NCI-H2196 treated with DMSO at 0.1 percent for 48 hours (cell line): ENCODE measurements at regions not wholly inside any gene's neighbourhood (a gene's known extent, or its start where the extent isn't known, plus 50 kb on each side); places are given as distances from the start of the nearest gene placed in this dataset.

Experiments
- DNase-seq: peaks from one replicate; lab custom pipeline; 2025; ENCODE audit not compliant: unreplicated experiment; lab: John Stamatoyannopoulos, UW

DNA sequence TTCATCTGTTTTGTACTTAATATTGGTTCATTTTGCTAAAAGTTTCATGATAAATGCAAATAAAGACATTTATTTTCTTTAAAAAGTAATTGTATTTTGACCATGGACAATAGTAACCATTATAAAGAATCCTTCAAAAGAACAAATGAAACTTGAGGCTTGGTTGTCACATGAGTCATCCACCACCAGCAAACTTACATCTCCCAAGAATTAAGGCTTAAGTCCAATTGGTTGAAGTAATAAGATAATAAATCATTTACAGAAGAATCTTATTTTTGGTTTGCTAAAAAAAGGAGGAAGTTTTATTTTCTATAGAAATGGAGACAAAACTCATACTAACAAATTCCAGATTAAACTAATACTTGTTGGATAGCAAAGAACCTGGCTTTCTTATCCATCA, 84.8 kb upstream of the KITLG start:
- no peak for DNase-seq

DNA sequence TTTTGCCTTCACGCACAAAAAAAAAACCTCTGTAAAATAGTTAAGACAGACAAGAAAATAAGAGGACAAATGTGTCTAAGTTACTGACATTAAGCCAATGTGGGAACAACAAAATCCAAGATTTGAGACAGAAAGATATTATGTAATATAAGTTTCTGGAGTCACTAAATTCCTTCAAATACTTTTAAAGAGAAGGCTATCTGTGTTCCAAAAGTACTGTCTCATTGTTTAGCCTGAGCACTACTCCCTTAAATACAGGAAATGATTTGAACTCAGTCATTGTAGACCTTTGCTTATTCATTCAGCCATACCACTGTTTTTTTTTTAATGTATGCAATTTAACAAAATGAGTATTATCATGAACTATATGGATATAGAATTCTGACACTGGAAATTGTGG, 82.7 kb upstream of the KITLG start:
- no peak for DNase-seq

DNA sequence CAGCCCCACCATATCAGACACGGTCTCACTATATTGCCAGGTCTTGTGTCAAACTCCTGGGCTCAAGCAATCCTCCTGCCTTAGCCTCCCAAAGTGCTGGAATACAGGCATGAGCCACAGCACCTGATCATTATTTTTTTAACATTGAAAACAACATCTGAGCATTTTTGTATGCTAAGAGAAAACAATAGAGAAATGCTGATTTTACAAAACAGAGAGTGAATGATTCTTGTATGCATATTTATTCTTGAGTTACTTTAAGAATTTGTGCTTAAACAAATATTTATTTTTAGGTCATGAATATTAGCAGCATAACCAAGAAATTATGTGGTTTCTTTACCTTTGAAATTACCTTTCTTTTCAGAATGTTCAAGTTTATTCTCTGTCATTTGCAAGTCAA, 81.8 kb upstream of the KITLG start:
- no peak for DNase-seq

DNA sequence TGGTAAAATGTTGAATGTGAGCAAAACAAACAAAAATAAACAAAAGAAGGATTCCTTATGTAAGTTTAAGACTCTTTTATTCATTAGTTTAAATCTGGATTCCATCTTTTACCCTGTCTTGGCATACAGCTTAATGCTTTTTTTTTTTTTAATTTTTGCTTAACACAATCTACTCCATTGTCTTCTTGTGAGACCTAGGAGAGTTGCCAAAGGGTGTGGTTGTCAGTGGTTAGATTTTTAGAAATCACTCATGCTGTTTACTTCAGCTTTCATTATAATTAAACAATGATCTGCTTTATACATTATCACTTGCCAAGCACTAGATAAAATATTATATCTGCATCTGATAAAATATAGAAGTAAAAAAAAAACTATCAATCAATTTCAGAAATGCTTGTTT, 77.7 kb upstream of the KITLG start:
- no peak for DNase-seq

DNA sequence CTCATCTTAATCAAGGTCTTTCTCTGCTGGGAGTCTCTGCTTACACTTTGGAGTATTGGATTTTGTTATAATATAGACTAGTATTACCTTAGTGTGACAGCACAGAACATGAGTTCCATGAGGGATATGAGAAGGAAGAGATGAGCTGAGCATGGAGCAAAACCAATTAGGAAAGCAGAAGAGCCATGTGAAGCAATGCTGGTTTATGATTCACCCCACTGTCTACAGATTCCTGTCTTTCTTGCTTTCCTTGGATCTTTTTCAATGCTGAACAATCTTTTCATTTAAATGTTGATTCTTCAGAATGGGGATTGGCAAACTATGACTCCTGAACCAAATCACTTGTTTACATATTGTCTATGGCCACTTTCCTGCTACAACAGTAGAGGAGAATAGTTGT, 70.4 kb upstream of the KITLG start:
- no peak for DNase-seq

DNA sequence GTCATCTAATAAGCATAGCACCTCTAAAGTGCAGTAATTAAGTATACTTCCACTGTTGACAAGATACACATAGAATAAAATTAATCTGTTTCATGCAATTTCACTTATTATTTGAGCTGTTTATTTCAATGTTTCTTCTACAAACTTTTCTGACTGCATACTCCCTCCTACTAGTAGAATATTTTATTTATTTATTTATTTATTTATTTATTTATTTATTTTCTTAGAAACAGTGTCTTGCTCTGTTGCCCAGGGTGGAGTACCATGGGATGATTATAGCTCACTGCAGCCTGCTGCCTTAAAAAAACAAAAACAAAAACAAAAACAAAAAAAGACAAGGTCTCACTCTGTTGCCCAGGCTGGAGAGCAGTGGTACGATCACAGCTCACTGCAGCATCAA, 68.4 kb upstream of the KITLG start:
- no peak for DNase-seq

DNA sequence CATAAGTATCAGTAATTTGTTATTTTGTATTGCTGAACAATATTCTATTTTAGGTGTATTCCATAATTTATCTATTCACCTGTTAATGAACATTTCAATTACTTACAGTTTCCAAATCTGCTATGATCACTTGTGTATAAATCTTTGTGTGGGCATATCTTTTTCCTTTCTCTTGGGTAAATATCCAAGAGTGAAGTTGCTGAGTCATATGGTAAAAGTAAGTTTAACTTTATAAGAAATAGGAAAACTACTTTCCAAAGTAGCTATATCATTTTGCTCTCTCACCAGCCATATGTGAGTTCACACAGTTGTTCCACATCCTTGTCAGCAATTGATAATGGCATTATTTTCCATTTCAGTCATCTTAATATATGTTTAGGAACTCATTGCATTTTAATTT, 66.6 kb upstream of the KITLG start:
- DNase-seq = no peak

DNA sequence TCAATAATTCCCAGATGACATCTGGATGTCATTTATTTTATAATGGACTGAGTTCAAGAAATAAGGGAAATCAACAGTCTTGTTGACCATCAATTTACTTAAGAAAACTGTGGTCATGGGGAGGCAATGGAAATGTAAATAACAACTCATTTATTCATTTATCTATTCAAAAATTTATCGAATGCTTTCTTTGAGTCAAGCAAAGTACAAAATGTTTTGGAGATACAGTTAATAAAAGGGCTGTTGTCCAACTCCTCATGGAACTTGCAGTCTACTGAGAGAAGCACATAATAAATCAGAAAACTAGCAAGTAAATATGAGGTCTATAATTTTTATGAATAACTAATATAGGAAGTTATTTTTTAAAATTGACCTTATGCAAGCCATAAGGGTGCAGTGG, 65.5 kb upstream of the KITLG start:
- no peak for DNase-seq

DNA sequence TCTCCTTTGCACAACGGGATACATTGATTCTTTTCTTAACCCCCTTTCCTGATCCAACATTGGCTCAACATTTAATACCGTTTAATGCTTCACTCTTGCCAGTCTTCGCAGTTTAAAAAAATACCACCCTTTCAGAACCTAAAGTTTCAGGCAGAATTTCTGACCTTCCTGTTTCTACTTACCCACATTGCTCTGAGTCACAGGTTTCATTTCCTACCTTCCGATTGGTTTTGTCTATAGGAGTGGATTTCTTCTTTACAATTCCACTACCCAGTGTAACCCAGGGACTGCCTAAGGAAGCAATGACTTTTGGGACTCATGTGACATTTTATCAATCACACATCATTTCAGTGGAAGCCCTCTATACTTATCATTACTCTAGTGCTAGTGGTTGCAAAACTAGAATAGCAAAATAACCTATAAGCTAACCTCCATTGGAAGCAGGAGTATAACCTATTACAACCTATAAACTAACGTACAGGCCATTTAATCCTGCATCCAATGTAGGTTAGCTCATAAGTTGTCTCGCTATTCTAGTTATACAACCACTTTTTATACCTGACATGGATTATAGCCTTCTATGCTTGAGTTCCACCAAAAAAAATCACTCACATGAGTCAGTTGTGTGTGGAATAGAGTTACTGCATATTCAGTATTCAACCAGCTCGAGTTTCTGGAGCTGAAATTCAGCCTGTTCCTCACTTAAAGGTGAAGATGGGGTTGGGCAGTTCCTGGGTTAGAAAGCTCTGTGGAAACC, 64.9 kb upstream of the KITLG start:
- no peak for DNase-seq

DNA sequence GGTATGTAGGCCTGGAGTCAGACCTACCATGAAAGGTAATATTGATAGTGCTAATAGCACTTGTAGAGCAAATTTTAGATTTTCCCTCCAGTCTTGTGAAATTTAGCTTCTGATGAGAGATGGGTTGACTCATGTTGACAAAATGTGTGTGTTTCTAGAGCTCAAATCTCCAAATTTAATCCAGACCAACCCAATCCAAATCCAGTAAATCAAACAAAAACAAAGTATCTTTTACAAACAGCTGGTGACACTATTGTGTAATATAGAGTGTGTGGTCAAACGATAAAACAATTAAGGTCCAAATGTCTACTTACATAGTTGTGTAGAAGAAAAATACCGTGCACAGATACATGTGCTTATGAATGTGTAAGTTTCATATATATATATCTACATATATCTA, 63.4 kb upstream of the KITLG start:
- no peak for DNase-seq

DNA sequence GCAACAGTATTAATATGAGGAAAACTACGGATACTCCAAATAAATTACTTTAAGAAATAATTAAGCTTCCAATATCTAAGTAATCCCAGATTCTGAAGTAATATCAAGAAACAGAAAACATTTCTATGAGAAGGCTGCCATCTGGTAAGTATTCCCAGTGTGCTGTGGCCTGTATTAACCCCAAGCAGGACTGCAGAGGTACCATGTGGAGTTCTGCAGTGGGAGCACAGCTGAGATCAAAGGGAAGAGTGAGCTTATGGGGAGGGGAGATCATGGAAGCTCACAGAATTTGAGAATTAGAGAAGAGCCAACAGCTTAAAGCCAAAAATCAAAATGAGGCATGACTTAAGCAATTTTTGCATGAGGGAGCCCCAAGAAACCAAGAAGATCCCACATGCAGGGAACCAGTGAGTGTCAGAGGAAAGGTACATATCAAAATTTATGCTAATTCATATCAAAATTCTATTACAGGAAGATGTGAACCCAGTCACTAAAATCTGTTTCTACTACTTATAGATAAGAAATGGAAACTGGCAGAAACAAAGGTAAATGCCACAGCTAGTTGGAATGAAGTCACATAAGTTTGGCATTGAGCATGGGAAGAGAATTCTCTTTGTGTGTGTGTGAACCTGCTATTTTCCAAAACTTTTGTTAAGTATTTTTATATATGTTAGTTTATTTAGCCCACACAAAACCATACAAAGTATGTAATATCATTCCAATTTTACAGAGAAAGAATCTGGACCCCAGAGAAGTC, 62.6 kb upstream of the KITLG start:
- DNase-seq = no peak

DNA sequence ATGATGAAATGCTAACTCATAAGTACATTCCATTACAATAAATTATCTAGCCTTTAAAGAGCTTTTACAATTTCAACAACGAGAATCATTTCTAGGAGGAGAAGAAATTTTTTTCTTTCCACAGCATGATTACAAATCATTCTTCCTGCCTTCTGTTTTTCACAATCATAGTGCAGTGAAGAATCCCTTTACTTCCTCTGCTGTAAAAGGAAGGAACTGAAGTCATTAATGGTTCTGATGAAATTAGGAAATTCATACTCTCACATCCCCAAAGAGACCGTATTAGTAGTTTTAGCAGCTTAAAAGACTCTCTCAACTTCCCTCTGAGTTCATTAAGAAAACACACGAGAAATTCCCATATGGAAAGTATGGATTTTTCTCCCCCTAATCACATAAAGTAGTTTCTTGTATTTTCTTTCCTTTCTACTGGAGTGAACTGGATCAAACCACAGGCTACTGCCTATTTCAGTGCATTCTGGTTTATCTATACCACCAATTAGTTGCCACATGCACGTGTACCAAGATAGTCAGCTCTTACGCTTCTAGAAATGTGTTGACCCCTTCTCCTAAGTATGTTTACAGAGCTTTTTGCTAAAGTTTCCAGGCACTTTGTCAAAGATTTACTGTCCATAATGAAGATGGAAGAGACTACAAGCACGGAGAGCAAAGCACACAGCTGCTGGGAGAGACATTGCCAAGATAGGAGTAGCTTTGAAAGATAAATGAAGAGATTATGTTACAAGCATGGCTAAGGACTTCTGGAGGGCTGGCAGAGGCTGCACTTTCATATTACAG, 58.9 kb upstream of the KITLG start:
- DNase-seq = peak; percentile 59

DNA sequence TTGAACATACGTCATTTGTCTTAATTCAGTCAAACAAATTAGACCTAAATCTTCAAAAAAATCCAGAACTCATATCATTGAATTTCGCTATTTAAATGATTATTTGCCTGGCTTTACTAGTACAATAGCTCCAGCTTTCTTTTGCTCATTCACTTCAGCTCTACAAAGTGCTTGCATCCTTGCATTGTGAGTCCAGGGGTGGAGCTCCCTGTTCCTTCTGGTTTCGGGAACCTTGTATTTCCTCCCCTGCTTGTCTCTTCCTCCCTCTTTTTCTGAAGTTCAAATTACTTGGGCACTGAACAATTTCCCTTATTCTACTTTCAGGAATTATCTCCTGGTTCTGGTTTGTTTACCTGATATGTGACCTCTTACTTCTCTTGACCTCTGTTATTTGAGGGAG, 58.1 kb upstream of the KITLG start:
- no peak for DNase-seq

DNA sequence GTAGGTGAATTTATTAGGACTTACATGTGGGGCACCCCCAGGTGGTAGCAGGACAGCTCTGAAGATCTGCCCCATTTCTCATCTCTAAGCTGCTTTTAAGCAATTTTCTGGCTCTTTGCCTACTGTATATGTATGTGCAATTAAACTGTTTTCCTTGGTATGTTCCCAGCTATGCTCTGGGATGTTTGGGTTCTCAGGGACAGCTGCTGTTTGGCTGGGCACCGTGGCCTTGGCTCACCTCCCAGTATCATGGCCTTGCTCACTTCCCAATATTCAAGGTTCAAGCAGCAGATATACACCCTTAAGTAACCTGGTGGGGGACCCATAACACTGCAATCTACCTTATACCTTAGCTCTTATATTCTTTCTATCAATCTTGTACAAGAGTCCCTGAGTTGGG, 53.7 kb upstream of the KITLG start:
- DNase-seq = no peak

DNA sequence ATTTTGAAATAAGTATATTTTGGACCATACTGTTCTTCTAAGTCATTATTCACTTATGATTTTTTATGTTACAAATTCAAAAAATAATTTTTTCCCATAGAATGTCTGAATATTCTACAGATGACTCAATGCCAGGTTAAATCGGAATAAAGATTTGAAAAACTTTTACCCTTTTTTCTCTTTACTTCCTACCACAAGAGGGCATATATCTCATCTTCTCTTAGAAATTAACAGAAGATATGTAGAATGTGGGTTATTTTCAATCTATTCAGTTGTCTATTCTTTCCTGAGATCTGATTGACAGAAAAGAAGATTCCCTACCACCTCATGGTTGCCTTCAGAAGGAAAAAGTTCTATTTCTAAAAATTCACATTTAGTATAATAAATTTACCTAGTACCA, 53.0 kb upstream of the KITLG start:
- no peak for DNase-seq

DNA sequence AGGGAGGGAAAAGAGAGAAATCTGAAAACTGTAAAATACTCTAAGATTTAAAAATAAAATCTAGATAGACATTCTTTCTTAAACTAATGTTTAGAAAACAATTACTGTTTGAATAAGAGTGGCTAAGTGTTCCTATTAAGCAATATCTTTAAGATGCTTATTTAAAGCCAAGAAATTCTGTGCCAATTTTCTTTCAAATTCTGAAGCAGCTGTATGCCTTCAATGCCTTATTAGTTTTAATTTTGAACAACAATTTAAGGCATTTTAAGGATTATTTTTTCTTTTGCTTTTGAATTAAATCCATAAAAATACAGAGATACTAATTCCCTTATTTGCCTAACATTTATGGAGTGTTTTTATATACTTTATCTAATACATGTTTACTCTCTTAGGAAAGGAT, 50.3 kb upstream of the KITLG start:
- DNase-seq = no peak
